ENCODE measurements at regions not wholly inside any gene's neighbourhood (a gene's known extent, or its start where the extent isn't known, plus 50 kb on each side); places are given as distances from the start of the nearest gene placed in this dataset.

GRCh38 chr1:29428997-29429396 lies 192.7 kb downstream of the PTPRU start:
- TF ChIP-seq SP1 (IDR thresholded peaks at IDR 0.05) (no peak), TARDBP (IDR thresholded peaks at IDR 0.05) (no peak)
